Iris pigment epithelial cell (primary cell): ENCODE measurements at regions not wholly inside any gene's neighbourhood (a gene's known extent, or its start where the extent isn't known, plus 50 kb on each side); places are given as distances from the start of the nearest gene placed in this dataset.
A peak's percentile ranks its signal among the peaks of the same experiment; 100 is the strongest.
"Not testable (repeated sequence)": the region's sequence is repeated elsewhere in the genome, so short reads cannot be mapped to it uniquely, and the experiment has no call there.

ENCODE experiments used
- DNase-seq: peaks from one replicate; pipeline ENCODE4 v3.0.0-alpha.2; 2011; ENCODE audit warnings: low read depth

- no peak for DNase-seq
Measured at GRCh38 chr6:116982401-116982800, 105.4 kb downstream of the RFX6 start.

- DNase-seq: no peak
Measured at GRCh38 chr6:116983375-116983774, 106.3 kb downstream of the RFX6 start.

- no peak for DNase-seq
Measured at GRCh38 chr6:116986819-116987218, 109.8 kb downstream of the RFX6 start.

- no peak for DNase-seq
Measured at GRCh38 chr6:116990679-116991078, 113.6 kb downstream of the RFX6 start.

- no peak for DNase-seq
Measured at GRCh38 chr6:116992546-116992945, 115.5 kb downstream of the RFX6 start.

- DNase-seq: no peak
Measured at GRCh38 chr6:116994447-116994846, 117.4 kb downstream of the RFX6 start.

- DNase-seq: no peak
Measured at GRCh38 chr6:116996842-116997241, 119.8 kb downstream of the RFX6 start.

- no peak for DNase-seq
Measured at GRCh38 chr6:116997496-116997895, 120.5 kb downstream of the RFX6 start.

GRCh38 chr6:117007659-117008058, 130.6 kb downstream of the RFX6 start:
- no peak for DNase-seq

- no peak for DNase-seq
Measured at GRCh38 chr6:117008618-117009017, 131.6 kb downstream of the RFX6 start.

- not testable (repeated sequence) for DNase-seq
Measured at GRCh38 chr6:117014641-117015473, 137.8 kb downstream of the RFX6 start.

GRCh38 chr6:117015474-117015804, 138.4 kb downstream of the RFX6 start:
- not testable (repeated sequence) for DNase-seq

- DNase-seq: peak; percentile 22
Measured at GRCh38 chr6:117018771-117019170, 141.7 kb downstream of the RFX6 start.

GRCh38 chr6:117022774-117023173, 145.7 kb downstream of the RFX6 start:
- DNase-seq: no peak

- no peak for DNase-seq
Measured at GRCh38 chr6:117025310-117025709, 148.3 kb downstream of the RFX6 start.

- no peak for DNase-seq
Measured at GRCh38 chr6:117028256-117028655, 151.2 kb downstream of the RFX6 start.

- no peak for DNase-seq
Measured at GRCh38 chr6:117034547-117034946, 157.5 kb downstream of the RFX6 start.

- DNase-seq: no peak
Measured at GRCh38 chr6:117034971-117035370, 157.9 kb downstream of the RFX6 start.

GRCh38 chr6:117050301-117050700, 173.3 kb downstream of the RFX6 start:
- no peak for DNase-seq

- no peak for DNase-seq
Measured at GRCh38 chr6:117072134-117072533, 193.2 kb upstream of the VGLL2 start.

GRCh38 chr6:117072781-117073180, 192.6 kb upstream of the VGLL2 start:
- no peak for DNase-seq

- DNase-seq: no peak
Measured at GRCh38 chr6:117074672-117075071, 190.7 kb upstream of the VGLL2 start.

GRCh38 chr6:117075218-117075617, 190.1 kb upstream of the VGLL2 start:
- DNase-seq: no peak

GRCh38 chr6:117076076-117076475, 189.3 kb upstream of the VGLL2 start:
- no peak for DNase-seq
